ENCODE measurements at regions not wholly inside any gene's neighbourhood (a gene's known extent, or its start where the extent isn't known, plus 50 kb on each side); places are given as distances from the start of the nearest gene placed in this dataset.

GRCh38 chr9:38137342-38137741 is 68.3 kb upstream of the SHB start:
- TF ChIP-seq CTCF (IDR thresholded peaks at IDR 0.05) (no peak), POLR2AphosphoS5 (IDR thresholded peaks at IDR 0.05) (no peak)

Data from breast epithelium (tissue), 3 donors.